ENCODE measurements at regions not wholly inside any gene's neighbourhood (a gene's known extent, or its start where the extent isn't known, plus 50 kb on each side); places are given as distances from the start of the nearest gene placed in this dataset.

- Histone ChIP-seq H3K9ac (ENCODE audit: insufficient read depth, low read depth, low read length) (no peak overlapping the region), H3K4me1 (ENCODE audit: insufficient read depth, low read length) (no peaks in the 10 kb centered on the region), H3K27me3 (ENCODE audit: control insufficient read depth in 1 of 2, insufficient read depth in 2 of 2, low read length in 2 of 2) (no peaks in the 10 kb centered on the region; a peak in 2 of 5 replicates), H3K4me3 (replicated peaks in 1 of 3; ENCODE audit: insufficient read depth in 1 of 3, low read depth in 2 of 3, low read length in 3 of 3) (no peak overlapping the region), H3K79me2 (ENCODE audit: insufficient read depth, low read length) (no peaks in the 10 kb centered on the region), H3K27ac (ENCODE audit: extremely low read length, insufficient read depth, low read length) (no peak overlapping the region), H3K4me2 (ENCODE audit: low read depth, low read length) (no peak overlapping the region), H3K9me3 (ENCODE audit: low read length) (no peaks in the 10 kb centered on the region), H4K20me1 (ENCODE audit: insufficient read depth, low read length) (no peaks in the 10 kb centered on the region), H2AFZ (ENCODE audit: low read length) (no peak overlapping the region), H3K36me3 (replicated peaks in 1 of 2; ENCODE audit: control insufficient read depth in 1 of 2, insufficient read depth in 2 of 2, low read length in 2 of 2) (no peaks in the 10 kb centered on the region)
- intact Hi-C loops (cut with micrococcal nuclease; ENCODE audit: unreplicated experiment) = no loop called here
- BruUV-seq (replicated peaks) = no TSS peak
- FAIRE-seq (no peak), ATAC-seq (no peak), DNase-seq (ENCODE audit: low spot score) (no peak)
- CTCF ChIA-PET (ENCODE audit: low intra/inter-chr PET ratio, low total read pairs) = no interaction called here
- in situ Hi-C loops (cut with HindIII; ENCODE audit: extremely low pct_ligation_motif_present, low pct_unique_long_range_greater_than_20kb) = no loop called here
- 0% methylated on average over 2 of the region's 4 CpGs for WGBS (ENCODE audit: low lambda C conversion rate)
- POLR2A ChIA-PET = no interaction called here
- TF ChIP-seq ZNF558 (CRISPR knock-in tag; IDR thresholded peaks at IDR 0.05; ENCODE audit: borderline replicate concordance) (no peak), ZGPAT (CRISPR knock-in tag; IDR thresholded peaks at IDR 0.05) (no peak), CSRNP1 (CRISPR knock-in tag; IDR thresholded peaks at IDR 0.05) (no peak), ZNF343 (CRISPR knock-in tag; IDR thresholded peaks at IDR 0.05) (no peak), ZBTB40 (IDR thresholded peaks at IDR 0.05) (no peak), ZBTB40 (CRISPR knock-in tag; IDR thresholded peaks at IDR 0.05) (no peak), MYC (CRISPR knock-in tag; IDR thresholded peaks at IDR 0.05; ENCODE audit: borderline replicate concordance) (no peak)
Measured at GRCh38 chr17:33487187-33487879, 194.2 kb upstream of the ASIC2 start.

All from HepG2 (cell line).